CD4-positive, alpha-beta memory T cell (primary cell): ENCODE measurements at regions not wholly inside any gene's neighbourhood (a gene's known extent, or its start where the extent isn't known, plus 50 kb on each side); places are given as distances from the start of the nearest gene placed in this dataset.

Experiments used
- CTCF ChIA-PET: fragments of 350-600 bp; sonication (Branson Sonifier 250); formaldehyde crosslinking; loops from one replicate; lab custom pipeline; 2021; ENCODE audit warnings: inconsistent platforms; ENCODE audit not compliant: partially characterized antibody; lab: Charles Lee
- POLR2A ChIA-PET: fragments of 350-600 bp; sonication (Branson Sonifier 250); formaldehyde crosslinking; loops from one replicate; lab custom pipeline; 2021; ENCODE audit not compliant: partially characterized antibody; lab: Charles Lee
- DNase-seq, 5 donors: peaks; one replicate each; pipeline versions ENCODE4 v3.0.0 to v3.0.0-alpha.2; 2020 to 2022; ENCODE audit warnings: mixed read lengths in 1 of 5
- H3K27ac ChIP-seq: one replicate; pipeline ENCODE4 v1.7.0; 2013; ENCODE audit warnings: low read depth, low read length
- H3K27me3 ChIP-seq: 2 replicates; pipeline ENCODE4 v1.7.0; 2013; ENCODE audit warnings: mild to moderate bottlenecking, low read length, moderate library complexity; ENCODE audit not compliant: insufficient read depth
- H3K36me3 ChIP-seq: 2 replicates; pipeline ENCODE4 v1.7.0; 2013; ENCODE audit warnings: mild to moderate bottlenecking, low read length, moderate library complexity; ENCODE audit not compliant: insufficient read depth
- H3K4me1 ChIP-seq: 2 replicates; pipeline ENCODE4 v1.7.0; 2013; ENCODE audit warnings: mild to moderate bottlenecking, low read length, moderate library complexity; ENCODE audit not compliant: insufficient read depth
- H3K4me3 ChIP-seq, 2 donors: one replicate each; pipeline ENCODE4 v1.7.0; 2013; ENCODE audit warnings: low read length in 2 of 2, mild to moderate bottlenecking in 1 of 2
- H3K9me3 ChIP-seq, 2 donors: one replicate each; pipeline ENCODE4 v1.7.0; 2013; ENCODE audit warnings: low read length in 2 of 2, control low read depth in 1 of 2; ENCODE audit not compliant: control insufficient read depth in 1 of 2
- H3K27ac Mint-ChIP-seq, 7 donors: one replicate each; pipeline ENCODE4 v1.8.0; 2020 to 2021; ENCODE audit warnings: mixed read lengths in 7 of 7, mild to moderate bottlenecking in 6 of 7, inconsistent platforms in 3 of 7, moderate library complexity in 3 of 7
- H3K27me3 Mint-ChIP-seq, 2 donors: one replicate each; pipeline ENCODE4 v1.8.0; 2020 to 2021; ENCODE audit warnings: mixed read lengths in 2 of 2
- H3K36me3 Mint-ChIP-seq, 2 donors: one replicate each; pipeline ENCODE4 v1.8.0; 2020 to 2021; ENCODE audit warnings: mixed read lengths in 2 of 2, inconsistent platforms in 1 of 2, mild to moderate bottlenecking in 1 of 2
- H3K4me1 Mint-ChIP-seq, 4 donors: one replicate each; pipeline ENCODE4 v1.8.0; 2020 to 2021; ENCODE audit warnings: mixed read lengths in 4 of 4, mild to moderate bottlenecking in 1 of 4
- H3K4me3 Mint-ChIP-seq, 8 donors: one replicate each; pipeline ENCODE4 v1.8.0; 2020 to 2021; ENCODE audit warnings: mixed read lengths in 8 of 8, mild to moderate bottlenecking in 7 of 8, moderate library complexity in 6 of 8, inconsistent platforms in 3 of 8
- H3K9me3 Mint-ChIP-seq, 8 donors: one replicate each; pipeline ENCODE4 v1.8.0; 2020 to 2021; ENCODE audit warnings: mixed read lengths in 8 of 8, mild to moderate bottlenecking in 5 of 8, inconsistent platforms in 3 of 8, moderate library complexity in 1 of 8
- intact Hi-C: fragments of 100-400 bp; cut with micrococcal nuclease; formaldehyde crosslinking; loops from one replicate; pipeline ENCODE4 v1.15.1; 2023

GRCh38 chr4:126705266-126705665, 927.5 kb upstream of the INTU start:
- Histone ChIP-seq H3K27me3 (no peaks in the 10 kb centered on the region), H3K4me1 (no peaks in the 10 kb centered on the region), H3K36me3 (no peaks in the 10 kb centered on the region), H3K9me3 (no peaks in the 10 kb centered on the region), H3K27ac (no peak overlapping the region), H3K4me3 (no peak overlapping the region)
- Mint-ChIP-seq H3K4me1 (no peaks in the 10 kb centered on the region), H3K4me3 (no peak overlapping the region), H3K27me3 (no peaks in the 10 kb centered on the region), H3K27ac (no peak overlapping the region), H3K9me3 (peaks cover 0 to 13% (median 4%) of the 10 kb centered on the region in 8 donors), H3K36me3 (no peaks in the 10 kb centered on the region)
- intact Hi-C loops: no loop called here
- CTCF ChIA-PET: no interaction called here
- DNase-seq: no peak
- POLR2A ChIA-PET: no interaction called here

DNA sequence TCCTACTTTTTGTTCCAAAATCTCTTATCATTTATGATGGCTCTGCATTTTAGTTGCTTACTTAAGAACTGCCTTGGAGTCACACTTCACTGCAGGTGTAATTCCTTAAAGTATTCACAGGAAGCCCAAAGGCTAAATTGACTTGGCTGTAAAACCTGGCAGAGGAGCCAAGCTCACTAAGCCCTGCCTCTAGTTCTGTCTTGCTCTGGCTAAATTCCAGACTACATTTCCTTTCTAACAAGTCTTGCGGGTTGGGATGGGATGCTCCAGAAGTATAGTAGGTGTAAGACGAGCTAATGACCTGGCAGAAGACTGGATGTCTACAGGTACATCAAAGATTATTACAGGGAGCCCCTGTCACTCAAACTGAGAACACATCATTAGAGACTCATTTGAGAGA, 924.0 kb upstream of the INTU start:
- Histone ChIP-seq H3K4me3 (no peak overlapping the region), H3K27me3 (no peaks in the 10 kb centered on the region), H3K9me3 (no peaks in the 10 kb centered on the region), H3K4me1 (no peaks in the 10 kb centered on the region), H3K36me3 (no peaks in the 10 kb centered on the region), H3K27ac (no peak overlapping the region)
- Mint-ChIP-seq H3K36me3 (no peaks in the 10 kb centered on the region), H3K27me3 (no peaks in the 10 kb centered on the region), H3K4me3 (no peak overlapping the region), H3K27ac (no peak overlapping the region), H3K4me1 (no peaks in the 10 kb centered on the region), H3K9me3 (peaks cover 0 to 9% (median 6%) of the 10 kb centered on the region in 8 donors)
- POLR2A ChIA-PET: no interaction called here
- CTCF ChIA-PET: no interaction called here
- DNase-seq: no peak
- intact Hi-C loops: no loop called here

DNA sequence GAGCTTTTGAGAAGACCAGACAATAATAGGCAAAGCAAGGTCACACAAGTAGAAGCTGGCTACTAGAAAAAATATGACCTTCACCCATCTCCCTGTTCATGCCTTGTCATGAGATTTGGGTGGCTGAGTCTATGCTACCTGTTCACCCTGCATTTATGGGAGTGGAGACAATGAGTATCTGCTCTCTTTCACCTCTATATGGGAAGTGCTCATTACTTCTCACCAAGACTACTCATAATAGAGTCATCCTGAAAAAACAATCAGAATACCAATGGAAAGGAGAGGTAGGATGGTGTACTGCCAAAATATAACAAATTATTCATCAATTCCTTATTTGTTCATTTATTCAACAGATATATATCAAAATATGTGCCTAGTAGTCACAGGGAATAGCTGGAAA, 921.8 kb upstream of the INTU start:
- intact Hi-C loops: no loop called here
- POLR2A ChIA-PET: no interaction called here

DNA sequence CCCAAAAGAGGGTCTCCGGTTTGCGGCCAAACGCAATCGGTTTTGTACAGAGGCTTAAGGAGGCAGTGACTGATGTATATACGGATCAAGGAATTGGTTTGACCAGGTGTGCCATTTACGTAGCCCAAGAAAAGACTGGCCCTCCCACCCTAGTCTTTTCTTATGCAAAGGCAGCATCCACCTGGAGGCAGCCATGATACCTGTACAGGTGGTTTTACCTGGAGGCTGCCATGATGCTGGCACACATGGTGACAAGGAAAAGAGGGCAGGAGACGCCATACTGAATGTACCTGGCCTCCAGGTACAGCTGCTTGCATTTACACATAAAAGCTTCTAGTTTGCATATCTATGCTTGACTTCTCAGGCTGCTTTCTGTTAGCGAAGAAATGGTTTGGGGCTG, 917.7 kb upstream of the INTU start:
- Histone ChIP-seq H3K4me3 (no peak overlapping the region), H3K27me3 (no peaks in the 10 kb centered on the region), H3K36me3 (no peaks in the 10 kb centered on the region), H3K4me1 (no peaks in the 10 kb centered on the region), H3K9me3 (no peaks in the 10 kb centered on the region), H3K27ac (no peak overlapping the region)
- ChIA-PET CTCF (no interaction called here), POLR2A (no interaction called here)
- no peaks in the 10 kb centered on the region for H3K27me3 Mint-ChIP-seq
- H3K4me1 Mint-ChIP-seq: no peaks in the 10 kb centered on the region
- intact Hi-C loops: no loop called here
- H3K36me3 Mint-ChIP-seq: no peaks in the 10 kb centered on the region
- H3K9me3 Mint-ChIP-seq: peaks cover 0 to 17% (median 8%) of the 10 kb centered on the region in 8 donors
- no peak overlapping the region for H3K4me3 Mint-ChIP-seq
- no peak overlapping the region for H3K27ac Mint-ChIP-seq
- no peak for DNase-seq

More for the DNA sequence above, 921.8 kb upstream of the INTU start:
- Histone ChIP-seq H3K27me3 (no peaks in the 10 kb centered on the region), H3K27ac (no peak overlapping the region), H3K4me1 (no peaks in the 10 kb centered on the region), H3K4me3 (no peak overlapping the region), H3K36me3 (no peaks in the 10 kb centered on the region), H3K9me3 (no peaks in the 10 kb centered on the region)
- H3K4me1 Mint-ChIP-seq: no peaks in the 10 kb centered on the region
- CTCF ChIA-PET: no interaction called here
- no peaks in the 10 kb centered on the region for H3K27me3 Mint-ChIP-seq
- H3K27ac Mint-ChIP-seq: no peak overlapping the region
- no peak for DNase-seq
- no peak overlapping the region for H3K4me3 Mint-ChIP-seq
- H3K9me3 Mint-ChIP-seq: peaks cover 0 to 8% (median 6%) of the 10 kb centered on the region in 8 donors
- H3K36me3 Mint-ChIP-seq: no peaks in the 10 kb centered on the region

- H3K27ac ChIP-seq: no peak overlapping the region
- ChIA-PET CTCF (no interaction called here), POLR2A (no interaction called here)
- no peaks in the 10 kb centered on the region for H3K27me3 ChIP-seq
- no peak for DNase-seq
- Mint-ChIP-seq H3K27ac (no peak overlapping the region), H3K9me3 (peaks cover 3 to 17% (median 9%) of the 10 kb centered on the region in 8 donors), H3K4me3 (no peak overlapping the region), H3K4me1 (no peaks in the 10 kb centered on the region), H3K36me3 (no peaks in the 10 kb centered on the region), H3K27me3 (no peaks in the 10 kb centered on the region)
- no peak overlapping the region for H3K4me3 ChIP-seq
- no peaks in the 10 kb centered on the region for H3K4me1 ChIP-seq
- H3K9me3 ChIP-seq: no peaks in the 10 kb centered on the region
- no peaks in the 10 kb centered on the region for H3K36me3 ChIP-seq
- intact Hi-C loops: no loop called here
Observed at GRCh38 chr4:126715681-126716080, 917.1 kb upstream of the INTU start.

- CTCF ChIA-PET: no interaction called here
- Histone ChIP-seq H3K27ac (no peak overlapping the region), H3K4me3 (no peak overlapping the region), H3K9me3 (no peaks in the 10 kb centered on the region), H3K4me1 (no peaks in the 10 kb centered on the region), H3K27me3 (no peaks in the 10 kb centered on the region), H3K36me3 (no peaks in the 10 kb centered on the region)
- intact Hi-C loops: no loop called here
- Mint-ChIP-seq H3K27ac (no peak overlapping the region), H3K4me1 (no peaks in the 10 kb centered on the region), H3K36me3 (no peaks in the 10 kb centered on the region), H3K27me3 (no peaks in the 10 kb centered on the region), H3K9me3 (peaks cover 3 to 15% (median 8%) of the 10 kb centered on the region in 8 donors), H3K4me3 (no peak overlapping the region)
- POLR2A ChIA-PET: no interaction called here
- DNase-seq: no peak
Observed at GRCh38 chr4:126718136-126718535, 914.6 kb upstream of the INTU start.

DNA sequence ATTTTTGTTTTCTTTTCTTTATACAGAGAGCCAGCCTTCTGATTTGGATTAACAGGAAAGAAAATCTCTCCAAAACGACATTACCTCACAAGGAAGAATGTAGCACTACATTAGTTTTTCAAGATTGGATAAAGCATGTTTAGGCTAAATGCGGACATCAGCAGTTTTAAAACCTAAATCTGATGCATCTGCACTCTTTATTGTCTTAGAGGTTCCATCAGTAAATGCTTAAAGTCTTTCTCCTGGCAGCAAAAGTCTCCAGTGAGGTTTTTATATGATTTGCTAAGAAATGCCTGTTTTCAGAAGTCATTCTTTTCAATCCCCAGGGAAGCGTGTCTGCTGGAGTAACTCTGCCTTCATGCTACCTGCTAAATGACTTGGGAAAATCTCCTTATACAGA, 912.9 kb upstream of the INTU start:
- no peaks in the 10 kb centered on the region for H3K4me1 Mint-ChIP-seq
- H3K27me3 ChIP-seq: no peaks in the 10 kb centered on the region
- H3K4me3 ChIP-seq: no peak overlapping the region
- peaks cover 5 to 23% (median 8%) of the 10 kb centered on the region in 8 donors for H3K9me3 Mint-ChIP-seq
- H3K9me3 ChIP-seq: no peaks in the 10 kb centered on the region
- no peak overlapping the region for H3K27ac Mint-ChIP-seq
- CTCF ChIA-PET: no interaction called here
- no peaks in the 10 kb centered on the region for H3K36me3 ChIP-seq
- no peak for DNase-seq
- H3K36me3 Mint-ChIP-seq: no peaks in the 10 kb centered on the region
- intact Hi-C loops: no loop called here
- H3K4me1 ChIP-seq: no peaks in the 10 kb centered on the region
- POLR2A ChIA-PET: no interaction called here
- H3K27me3 Mint-ChIP-seq: no peaks in the 10 kb centered on the region
- no peak overlapping the region for H3K4me3 Mint-ChIP-seq
- no peak overlapping the region for H3K27ac ChIP-seq

DNA sequence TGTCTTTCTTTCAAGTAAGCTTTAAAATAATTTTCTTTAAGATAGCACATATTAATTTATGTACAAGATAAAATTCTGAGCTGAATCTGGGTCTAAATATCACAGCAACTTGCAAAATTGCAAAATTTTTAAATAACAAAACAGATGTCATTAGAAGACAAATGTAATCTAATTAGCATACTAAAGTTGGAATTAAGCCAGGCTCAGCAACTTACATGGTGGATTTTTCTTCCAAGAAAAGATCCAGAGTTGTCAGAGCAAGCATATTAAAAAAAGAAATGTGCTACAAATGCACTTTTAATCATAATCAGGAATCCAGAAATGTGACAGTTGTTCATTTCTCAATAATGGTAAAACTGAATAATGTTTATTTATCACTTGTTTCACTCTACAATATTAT, 906.9 kb upstream of the INTU start:
- intact Hi-C loops: no loop called here
- no peaks in the 10 kb centered on the region for H3K4me1 ChIP-seq
- POLR2A ChIA-PET: no interaction called here
- CTCF ChIA-PET: no interaction called here
- no peaks in the 10 kb centered on the region for H3K27me3 ChIP-seq
- Mint-ChIP-seq H3K27me3 (no peaks in the 10 kb centered on the region), H3K4me3 (no peak overlapping the region), H3K4me1 (no peaks in the 10 kb centered on the region), H3K9me3 (peaks cover under 1 to 17% (median 4%) of the 10 kb centered on the region in 8 donors), H3K27ac (no peak overlapping the region), H3K36me3 (no peaks in the 10 kb centered on the region)
- H3K27ac ChIP-seq: no peak overlapping the region
- no peak for DNase-seq
- no peaks in the 10 kb centered on the region for H3K9me3 ChIP-seq
- H3K4me3 ChIP-seq: no peak overlapping the region
- no peaks in the 10 kb centered on the region for H3K36me3 ChIP-seq
